ENCODE measurements at regions not wholly inside any gene's neighbourhood (a gene's known extent, or its start where the extent isn't known, plus 50 kb on each side); places are given as distances from the start of the nearest gene placed in this dataset.

- Histone ChIP-seq H3K36me3 (ENCODE audit: low read depth) (no peaks in the 10 kb centered on the region), H3K27ac (no peak overlapping the region), H2AFZ (no peak overlapping the region), H3K4me1 (replicated peaks; ENCODE audit: insufficient read depth) (no peaks in the 10 kb centered on the region), H3K9me3 (ENCODE audit: insufficient read depth, low read depth) (no peaks in the 10 kb centered on the region), H3K79me2 (ENCODE audit: low read depth) (no peaks in the 10 kb centered on the region), H3K9me2 (ENCODE audit: insufficient read depth) (no peaks in the 10 kb centered on the region), H3K4me2 (no peak overlapping the region), H3K27me3 (ENCODE audit: insufficient read depth, low read depth) (peaks cover 91% of the 10 kb centered on the region), H3K4me3 (no peak overlapping the region), H4K20me1 (ENCODE audit: insufficient read depth) (no peaks in the 10 kb centered on the region; the same call in 1 of the 2 replicates), H3F3A (ENCODE audit: insufficient read depth, low read depth) (no peaks in the 10 kb centered on the region)
- ChIA-PET CTCF (no interaction called here), POLR2A (ENCODE audit: unreplicated experiment) (no interaction called here)
- BruUV-seq (replicated peaks), result no TSS peak
- DNase-seq, result no peak
- intact Hi-C loops (cut with micrococcal nuclease; ENCODE audit: unreplicated experiment), result no loop called here
- TF ChIP-seq EZH2 (IDR thresholded peaks at IDR 0.05; ENCODE audit: low read depth) (no peak), CTCF (conservative IDR thresholded peaks at IDR 0.05) (no peak)
Observed at GRCh38 chr2:121828281-121828731, 72.9 kb downstream of the TSN start.

GRCh38 chr2:121830809-121831208 lies 75.4 kb downstream of the TSN start:
- Histone ChIP-seq H3K36me3 (ENCODE audit: low read depth) (no peaks in the 10 kb centered on the region), H3K9me2 (ENCODE audit: insufficient read depth) (no peaks in the 10 kb centered on the region), H3K27me3 (ENCODE audit: insufficient read depth, low read depth) (peaks cover 95% of the 10 kb centered on the region), H3K4me2 (no peak overlapping the region), H4K20me1 (ENCODE audit: insufficient read depth) (no peaks in the 10 kb centered on the region; the same call in 1 of the 2 replicates), H3K4me3 (no peak overlapping the region), H3K4me1 (replicated peaks; ENCODE audit: insufficient read depth) (no peaks in the 10 kb centered on the region), H3K79me2 (ENCODE audit: low read depth) (no peaks in the 10 kb centered on the region), H2AFZ (no peak overlapping the region), H3K9me3 (ENCODE audit: insufficient read depth, low read depth) (no peaks in the 10 kb centered on the region), H3K27ac (no peak overlapping the region), H3F3A (ENCODE audit: insufficient read depth, low read depth) (no peaks in the 10 kb centered on the region)
- POLR2A ChIA-PET (ENCODE audit: unreplicated experiment), result no interaction called here
- BruUV-seq (replicated peaks), result no TSS peak
- CTCF ChIA-PET, result no interaction called here
- TF ChIP-seq CTCF (conservative IDR thresholded peaks at IDR 0.05), result no peak
- no peak for TF ChIP-seq EZH2 (IDR thresholded peaks at IDR 0.05; ENCODE audit: low read depth)
- DNase-seq, result no peak
- intact Hi-C loops (cut with micrococcal nuclease; ENCODE audit: unreplicated experiment), result no loop called here

- ChIA-PET POLR2A (ENCODE audit: unreplicated experiment) (no interaction called here), CTCF (no interaction called here)
- Histone ChIP-seq H3K4me2 (no peak overlapping the region), H3K36me3 (ENCODE audit: low read depth) (no peaks in the 10 kb centered on the region), H4K20me1 (ENCODE audit: insufficient read depth) (no peaks in the 10 kb centered on the region; the same call in 1 of the 2 replicates), H3K27me3 (ENCODE audit: insufficient read depth, low read depth) (peaks cover 95% of the 10 kb centered on the region), H3K9me3 (ENCODE audit: insufficient read depth, low read depth) (no peaks in the 10 kb centered on the region), H3K4me3 (no peak overlapping the region), H2AFZ (no peak overlapping the region), H3K4me1 (replicated peaks; ENCODE audit: insufficient read depth) (no peaks in the 10 kb centered on the region), H3K79me2 (ENCODE audit: low read depth) (no peaks in the 10 kb centered on the region), H3K9me2 (ENCODE audit: insufficient read depth) (no peaks in the 10 kb centered on the region), H3K27ac (no peak overlapping the region), H3F3A (ENCODE audit: insufficient read depth, low read depth) (no peaks in the 10 kb centered on the region)
- no peak for DNase-seq
- no peak for TF ChIP-seq CTCF (conservative IDR thresholded peaks at IDR 0.05)
- no peak for TF ChIP-seq EZH2 (IDR thresholded peaks at IDR 0.05; ENCODE audit: low read depth)
- no TSS peak for BruUV-seq (replicated peaks)
- intact Hi-C loops (cut with micrococcal nuclease; ENCODE audit: unreplicated experiment), result no loop called here
Observed at GRCh38 chr2:121831841-121832240, 76.4 kb downstream of the TSN start.

Data from PC-9 (cell line).